C1 segment of cervical spinal cord (tissue), 14 donors: ENCODE measurements at regions not wholly inside any gene's neighbourhood (a gene's known extent, or its start where the extent isn't known, plus 50 kb on each side); places are given as distances from the start of the nearest gene placed in this dataset.
A peak's percentile ranks its signal among the peaks of the same experiment; 100 is the strongest.

Source experiments
- DNase-seq, 14 donors: peaks; one replicate each; lab custom pipeline; 2025; lab: John Stamatoyannopoulos, UW

DNA sequence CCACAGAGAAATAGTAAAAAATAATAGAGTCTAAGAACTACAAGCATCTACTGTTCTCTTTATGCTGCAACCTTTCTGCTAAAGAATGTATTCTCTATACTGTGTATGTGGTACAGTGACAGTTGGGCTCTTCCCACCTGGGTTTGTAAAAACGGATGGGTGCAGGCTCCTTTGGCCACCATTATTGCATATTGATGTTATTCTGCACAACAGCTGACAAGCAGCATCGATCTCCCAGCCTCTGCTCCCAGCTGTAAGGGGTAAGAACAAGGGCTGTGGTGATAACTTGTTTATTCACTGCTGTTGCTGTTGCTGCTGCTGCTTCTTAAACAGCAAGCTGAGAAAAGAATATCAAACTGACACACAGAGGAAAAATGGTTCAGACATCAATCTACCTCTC is 56.1 kb downstream of the KCNRG start:
- DNase-seq = peak in 1 of 14 donors; percentile 5

DNA sequence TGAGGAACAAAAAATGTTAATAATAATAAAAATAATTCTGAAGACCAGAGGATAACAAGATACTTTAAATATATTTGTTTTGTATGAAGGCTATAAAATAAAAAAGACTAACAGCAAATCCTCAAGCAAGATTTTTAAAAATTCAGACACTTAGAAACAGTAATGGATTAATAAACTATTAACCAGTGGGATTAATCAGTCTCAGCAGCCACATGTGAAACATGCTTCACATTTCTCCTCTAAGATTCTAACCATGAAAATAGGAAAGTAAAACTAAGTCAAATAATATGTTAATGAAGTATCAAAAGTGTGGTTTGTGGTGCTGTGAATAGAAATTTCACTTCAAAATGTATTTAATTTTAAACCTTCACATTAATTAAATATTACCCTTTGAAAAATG is 57.4 kb downstream of the KCNRG start:
- no peak for DNase-seq

DNA sequence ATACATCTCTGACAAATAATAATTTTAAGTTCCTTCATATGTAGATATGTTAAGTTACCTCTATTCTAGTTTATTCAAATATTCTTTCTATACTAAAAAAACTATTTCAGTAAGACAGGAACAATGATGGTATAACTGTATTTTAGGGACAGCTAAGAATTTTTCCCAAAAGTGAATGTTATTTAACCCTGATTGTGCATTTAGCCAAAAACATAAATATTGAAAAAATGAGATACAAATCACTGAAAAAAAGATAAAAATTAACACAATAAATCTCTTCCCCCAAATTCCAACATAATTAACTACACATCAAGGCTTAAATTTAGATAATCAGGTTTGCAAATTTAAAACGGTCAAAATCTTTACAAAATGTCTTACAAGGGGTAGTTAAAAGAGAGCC is 58.1 kb downstream of the KCNRG start:
- DNase-seq = no peak

DNA sequence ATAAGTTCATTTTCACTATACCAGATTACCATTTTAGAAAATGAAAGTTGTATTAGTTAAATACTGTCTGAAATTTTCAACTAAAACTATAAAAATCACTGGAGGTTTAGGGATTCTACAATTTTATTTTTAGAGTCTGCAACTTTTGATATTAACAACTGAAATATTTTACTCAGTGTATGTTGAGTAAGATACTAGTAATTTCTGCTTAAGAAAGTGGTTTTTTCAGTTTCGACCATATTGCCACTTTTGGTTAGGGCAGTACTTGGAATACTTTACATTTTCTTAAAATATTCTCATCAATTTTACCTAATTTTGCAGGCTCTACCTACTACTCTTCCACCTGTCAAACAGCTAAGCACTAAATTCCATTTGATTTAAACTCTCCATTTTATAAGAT is 59.6 kb downstream of the KCNRG start:
- DNase-seq = no peak

DNA sequence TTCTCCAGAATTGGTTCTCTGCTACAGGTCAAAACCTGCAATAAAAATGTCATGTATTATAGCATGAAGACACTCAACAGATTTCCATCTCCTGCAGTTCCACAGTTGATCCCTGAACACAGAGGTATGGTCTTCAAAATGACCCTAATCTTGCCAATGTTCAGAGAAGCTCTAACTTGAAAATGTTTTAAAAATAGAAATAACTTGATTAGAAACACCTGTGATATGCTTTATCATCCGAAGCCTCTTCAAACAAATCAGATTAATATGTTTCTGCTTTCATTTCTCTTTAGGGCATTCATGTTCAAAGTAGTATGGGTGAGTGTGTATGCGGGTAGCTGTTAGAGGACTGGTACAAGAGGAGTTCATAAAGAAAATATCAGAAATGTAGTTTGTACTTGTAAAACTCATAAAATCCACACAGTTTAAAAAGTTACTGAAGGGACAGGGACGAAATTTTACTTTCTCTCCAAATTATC is 60.4 kb downstream of the KCNRG start:
- no peak for DNase-seq

DNA sequence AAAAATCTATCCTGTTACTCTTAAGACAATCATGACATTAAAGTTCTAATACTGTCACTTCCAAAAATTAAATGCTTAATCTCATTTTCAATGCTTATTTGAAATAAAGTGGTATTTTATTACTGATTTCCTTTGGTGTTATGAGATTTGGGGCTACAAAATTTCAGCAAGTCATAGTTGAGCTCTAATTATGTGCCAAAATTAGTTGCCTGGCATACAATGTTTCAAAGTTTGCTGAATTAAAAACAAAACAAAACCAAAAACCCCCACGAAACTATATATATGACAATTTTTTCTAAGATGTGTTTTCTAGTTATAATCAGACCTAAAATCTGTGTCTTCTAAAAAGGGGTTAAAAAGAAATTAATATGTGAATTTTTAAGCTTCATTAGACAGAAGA is 62.2 kb downstream of the KCNRG start:
- DNase-seq = no peak

DNA sequence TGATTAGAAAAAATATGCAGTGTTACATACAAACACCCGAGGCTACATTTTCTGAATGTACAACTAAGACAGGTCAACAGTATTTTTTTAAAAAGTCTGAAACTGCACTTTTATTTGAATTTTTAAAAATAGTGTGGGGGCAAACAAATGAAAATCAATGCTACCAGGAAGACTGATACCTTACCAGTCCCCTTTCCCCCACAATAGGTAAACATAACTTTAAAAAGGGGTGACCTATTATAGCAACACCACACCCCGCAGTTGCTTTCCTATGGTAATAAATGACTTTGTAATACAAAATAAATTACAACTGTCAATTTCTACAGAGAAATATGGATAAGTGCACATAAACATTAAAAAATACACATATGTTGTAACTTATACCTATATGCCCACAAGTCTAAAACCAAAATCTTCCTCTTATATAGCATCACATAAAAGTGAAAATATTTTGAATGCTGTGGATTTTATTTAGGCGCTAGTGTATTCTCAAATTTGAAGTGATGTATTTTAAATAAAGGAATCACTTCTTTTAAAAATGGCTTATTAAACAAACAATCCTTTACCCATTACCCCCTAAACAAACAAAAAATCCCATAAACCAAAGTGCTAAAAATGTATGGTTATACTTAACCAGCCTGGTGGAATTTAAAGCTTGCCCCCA is 63.1 kb downstream of the KCNRG start:
- no peak for DNase-seq

DNA sequence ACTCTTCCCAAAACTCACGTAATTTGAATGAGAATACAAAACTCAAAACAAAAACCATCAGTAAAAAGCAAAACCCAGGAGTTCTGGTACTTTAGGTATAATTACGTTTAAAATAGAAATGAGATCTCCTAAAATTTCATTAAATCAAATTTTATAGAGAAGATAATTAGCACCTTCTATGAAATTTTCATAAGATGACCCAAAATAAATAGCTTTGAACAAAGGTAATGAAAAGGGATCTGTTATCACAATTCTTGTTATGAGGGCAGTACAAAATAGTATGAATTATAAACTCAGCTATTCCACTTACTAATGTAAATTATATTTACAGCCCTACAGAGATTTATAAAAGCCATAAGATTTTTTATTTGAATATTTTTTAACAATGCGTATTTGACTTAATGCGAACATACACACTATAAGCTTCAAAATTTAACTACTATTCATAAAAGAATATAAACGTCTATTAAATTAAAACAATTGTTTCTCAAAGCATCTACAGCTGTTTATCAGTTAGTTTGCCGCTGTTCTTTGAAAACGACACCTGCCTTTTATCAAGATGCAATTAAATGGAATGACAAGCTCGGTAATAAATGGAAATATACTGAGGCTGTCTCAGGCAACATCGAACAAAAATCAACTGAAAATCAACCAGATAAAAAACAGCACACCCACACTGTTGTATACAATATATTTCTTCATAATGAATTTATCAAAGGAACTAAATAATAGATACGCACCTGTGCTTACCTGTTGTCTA is 63.8 kb downstream of the KCNRG start:
- no peak for DNase-seq

DNA sequence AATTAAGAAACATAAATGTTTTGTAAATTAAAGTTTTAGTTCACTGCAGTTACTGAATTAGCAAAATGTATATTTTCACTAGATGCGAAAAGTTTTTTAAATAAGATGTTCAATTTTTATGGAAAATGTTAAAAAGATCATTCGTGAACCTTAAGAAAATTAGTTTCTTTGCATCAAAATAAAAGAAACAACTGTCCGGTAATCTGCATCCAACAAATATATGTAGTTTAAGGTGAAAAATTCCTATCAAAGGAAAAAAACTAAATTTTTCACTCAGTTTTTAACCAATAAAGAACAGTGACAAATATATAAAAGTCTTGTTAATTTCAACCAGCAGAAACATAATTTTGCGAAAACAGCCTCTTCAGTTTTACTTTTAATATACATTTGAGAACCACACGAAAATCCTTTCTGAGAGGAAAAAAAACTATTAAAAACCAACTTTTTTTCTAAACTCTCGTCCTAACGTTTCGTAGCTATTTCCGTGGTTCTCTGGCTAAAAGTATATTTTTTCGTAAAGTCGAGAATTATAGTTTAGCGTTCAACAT is 64.5 kb downstream of the KCNRG start:
- no peak for DNase-seq

DNA sequence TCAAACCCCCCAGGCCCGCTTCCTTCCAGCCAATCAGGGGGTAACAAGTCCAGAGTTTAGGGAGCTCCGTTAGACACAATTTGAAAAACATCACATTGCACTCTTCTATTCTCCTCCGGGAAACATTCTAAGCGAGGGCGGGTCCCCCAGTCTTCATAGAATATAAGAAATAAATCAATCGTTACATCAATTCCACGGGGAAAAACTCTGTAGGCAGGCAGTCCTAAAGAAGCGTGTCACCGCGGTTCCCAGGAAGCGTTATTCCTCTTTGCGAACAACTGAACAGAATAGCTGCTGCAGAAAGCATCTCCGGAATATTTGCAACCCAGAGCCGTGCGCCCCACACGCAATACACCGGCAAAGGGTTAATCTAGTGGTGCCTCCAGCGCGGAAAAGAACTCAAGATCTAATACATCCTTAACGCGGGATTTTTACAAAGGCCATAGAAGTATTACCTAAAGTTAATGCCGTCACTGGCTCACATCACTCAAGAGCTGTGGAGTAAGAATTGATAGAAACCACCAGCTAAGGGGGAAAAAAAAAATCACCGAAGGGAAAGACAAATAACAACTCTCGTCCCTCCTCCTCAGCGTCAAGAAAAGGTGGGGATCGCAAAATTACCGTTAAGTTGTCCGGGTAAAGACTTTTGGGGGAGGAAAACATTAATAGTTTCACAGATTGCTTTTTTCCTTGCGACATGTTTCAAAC is 65.1 kb downstream of the KCNRG start:
- DNase-seq = peak in 9 of 14 donors; percentile 4 to 63 (median 34)

DNA sequence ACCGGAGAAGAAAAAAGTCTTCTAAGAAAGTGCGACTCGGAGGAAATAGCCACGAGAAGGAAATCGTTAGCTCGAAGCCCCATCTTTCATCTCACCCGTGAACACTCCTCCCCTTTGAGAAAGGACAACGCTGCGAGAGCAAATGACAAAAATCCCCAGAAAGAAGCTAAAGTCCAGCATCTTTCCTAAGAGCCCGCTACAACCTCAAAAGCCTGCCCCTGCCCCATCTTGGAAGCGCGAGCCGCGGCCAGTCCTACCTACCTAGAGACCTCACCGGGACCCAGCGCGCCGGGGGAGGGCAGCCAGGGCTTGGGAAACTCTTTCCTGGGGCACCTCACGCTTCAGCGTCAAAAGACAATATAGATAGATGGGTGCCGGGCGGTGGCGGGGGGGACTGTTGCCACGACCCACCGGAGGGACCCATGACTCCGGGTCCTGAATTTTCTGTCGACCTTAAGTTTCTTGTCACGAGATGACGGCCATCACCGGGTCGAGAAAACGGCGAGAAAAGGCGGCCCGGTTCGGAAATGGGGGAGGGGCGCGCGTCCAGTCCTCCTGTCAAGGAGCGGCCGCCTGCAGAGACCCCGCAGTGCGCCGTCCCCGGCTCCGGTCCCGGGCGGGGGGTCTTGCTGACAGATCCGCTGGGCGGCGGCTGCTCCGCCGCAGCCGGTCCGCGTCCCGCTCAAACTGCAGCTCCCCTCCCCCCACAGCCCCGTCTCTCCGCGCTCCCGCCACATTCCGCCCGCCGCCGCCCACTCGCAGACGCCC is 65.9 kb downstream of the KCNRG start:
- DNase-seq = peak in 8 of 14 donors; percentile 27 to 76 (median 63)

DNA sequence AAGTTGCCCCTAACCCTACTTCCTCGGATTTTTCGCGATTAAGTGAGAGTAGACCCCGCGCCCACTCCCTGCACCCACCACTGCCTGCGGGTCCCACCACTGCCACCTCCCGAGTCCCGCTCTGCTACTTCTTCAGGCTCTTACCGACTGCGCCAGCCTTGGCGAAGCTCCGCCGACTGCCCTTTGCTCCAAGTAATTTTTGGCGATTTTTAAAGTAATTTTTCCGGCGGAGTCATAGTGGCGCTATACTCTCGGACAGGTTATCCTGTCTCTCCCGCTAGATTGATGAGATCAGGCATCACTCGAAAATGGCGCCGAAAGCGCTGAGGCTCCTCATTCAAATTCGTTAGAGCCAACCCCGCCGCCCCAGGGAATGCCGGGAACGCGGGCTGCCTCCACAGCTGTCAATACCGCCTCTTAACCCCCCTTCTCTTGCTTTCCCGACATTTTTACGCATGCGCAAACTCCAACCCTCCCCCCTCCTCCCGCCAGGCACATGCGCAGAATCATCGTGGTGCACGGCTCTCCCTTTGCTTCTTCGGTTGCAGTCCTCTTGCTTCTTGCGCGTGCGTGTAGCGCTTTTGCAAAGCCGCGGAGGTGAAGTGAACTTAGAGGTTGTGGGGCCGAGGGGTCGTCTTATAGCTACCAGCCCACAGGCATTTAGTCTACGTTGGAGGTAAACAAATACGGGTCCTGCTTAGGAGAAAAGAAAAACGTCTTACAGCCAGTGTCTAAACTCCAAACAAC is 66.6 kb downstream of the KCNRG start:
- DNase-seq = peak; percentile 94 to 99 (median 98)

DNA sequence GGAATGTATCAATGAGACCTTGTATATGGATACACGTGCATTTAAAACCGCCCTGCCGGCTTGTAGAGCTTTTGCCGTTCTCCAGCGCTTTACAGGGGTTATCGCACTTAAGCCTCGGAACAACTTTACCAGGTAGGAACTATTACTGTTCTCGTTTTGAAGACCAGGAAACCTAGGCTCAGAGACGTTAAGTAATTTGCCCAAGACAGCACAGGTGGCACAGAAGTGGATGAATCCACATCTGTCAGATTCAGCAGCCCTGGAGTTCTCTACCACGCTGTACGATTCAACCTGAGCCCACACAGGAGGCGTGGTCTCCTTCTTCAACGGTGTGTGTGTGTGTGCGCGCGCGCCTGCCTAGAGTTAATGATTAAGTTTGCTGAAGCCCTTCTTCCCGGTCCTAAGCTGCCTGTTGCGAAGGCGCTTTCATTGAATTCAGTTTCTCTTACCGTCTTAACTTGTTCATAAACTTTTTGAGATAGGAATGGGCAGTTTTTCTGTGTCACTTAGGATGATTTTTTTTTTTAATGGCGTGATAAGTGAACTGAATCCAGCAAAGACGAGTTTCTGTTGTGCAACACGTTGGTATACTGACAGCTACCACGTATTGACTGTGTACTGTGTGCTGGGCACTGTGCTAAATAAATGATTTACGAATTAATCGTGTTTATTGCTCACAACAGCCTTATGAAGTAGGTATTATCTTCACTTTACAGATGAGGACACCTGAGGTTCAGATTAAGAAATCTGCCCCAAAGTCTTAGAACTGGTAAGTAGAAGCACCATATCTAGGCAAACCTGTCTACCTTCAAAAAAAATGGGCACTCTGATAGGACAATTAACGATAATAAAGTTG is 67.4 kb downstream of the KCNRG start:
- peak in 7 of 14 donors; percentile 24 to 59 (median 44) for DNase-seq

DNA sequence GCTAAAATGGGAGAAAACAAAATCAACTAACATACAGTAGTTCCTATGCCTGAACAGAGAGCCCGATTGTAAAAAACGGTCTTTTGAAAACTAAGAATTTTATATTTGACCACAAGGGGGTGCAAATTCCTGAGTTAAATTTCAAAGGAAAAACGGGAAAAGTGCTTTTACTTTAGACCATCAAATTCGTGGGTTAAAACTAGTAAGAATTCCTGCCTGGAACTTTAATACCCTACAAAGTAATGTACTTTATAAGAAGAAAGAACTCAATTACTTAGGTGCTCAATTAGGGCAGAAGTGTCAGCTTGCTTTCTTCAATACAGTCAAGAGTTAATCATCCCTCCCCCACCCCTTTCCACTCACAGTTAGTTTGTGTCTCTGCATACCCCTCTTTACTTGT is 69.8 kb downstream of the KCNRG start:
- DNase-seq = peak in 1 of 14 donors; percentile 48

DNA sequence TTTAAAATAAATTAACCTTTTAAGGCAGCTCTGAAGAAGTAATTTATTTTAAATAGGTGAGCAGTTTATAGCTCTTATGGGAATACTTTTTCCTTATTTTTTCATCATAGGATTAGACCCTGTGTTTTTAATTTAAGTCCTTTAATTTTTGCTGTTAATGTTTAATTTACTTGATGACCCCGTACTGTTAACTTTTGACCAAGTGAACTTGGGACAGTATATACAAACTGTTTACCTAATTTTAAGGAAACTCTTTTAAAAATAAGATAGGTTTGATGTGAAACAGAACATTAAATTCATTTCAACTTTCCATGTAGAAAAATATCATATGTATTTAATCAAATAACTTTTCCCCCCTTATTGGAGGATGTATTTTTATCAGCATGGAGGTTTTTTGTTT is 74.4 kb downstream of the KCNRG start:
- no peak for DNase-seq

DNA sequence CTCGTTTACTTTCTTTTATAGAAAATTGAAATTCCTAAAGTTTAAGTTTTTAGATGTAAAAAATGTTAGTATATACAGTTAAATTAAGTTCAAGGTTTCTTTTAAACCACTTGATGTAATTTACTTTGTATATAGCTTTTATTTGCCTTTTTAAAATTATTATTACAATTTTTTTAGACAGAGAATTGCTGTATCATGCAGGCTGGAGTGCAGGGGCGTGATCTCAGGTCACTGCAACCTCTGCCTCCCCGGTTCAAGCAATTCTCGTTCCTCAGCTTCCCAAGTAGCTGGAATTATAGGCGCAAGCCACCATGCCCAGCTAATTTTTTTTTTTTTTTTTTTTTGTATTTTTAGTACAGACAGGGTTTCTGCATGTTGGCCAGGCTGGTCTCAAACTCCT is 75.0 kb downstream of the KCNRG start:
- no peak for DNase-seq

DNA sequence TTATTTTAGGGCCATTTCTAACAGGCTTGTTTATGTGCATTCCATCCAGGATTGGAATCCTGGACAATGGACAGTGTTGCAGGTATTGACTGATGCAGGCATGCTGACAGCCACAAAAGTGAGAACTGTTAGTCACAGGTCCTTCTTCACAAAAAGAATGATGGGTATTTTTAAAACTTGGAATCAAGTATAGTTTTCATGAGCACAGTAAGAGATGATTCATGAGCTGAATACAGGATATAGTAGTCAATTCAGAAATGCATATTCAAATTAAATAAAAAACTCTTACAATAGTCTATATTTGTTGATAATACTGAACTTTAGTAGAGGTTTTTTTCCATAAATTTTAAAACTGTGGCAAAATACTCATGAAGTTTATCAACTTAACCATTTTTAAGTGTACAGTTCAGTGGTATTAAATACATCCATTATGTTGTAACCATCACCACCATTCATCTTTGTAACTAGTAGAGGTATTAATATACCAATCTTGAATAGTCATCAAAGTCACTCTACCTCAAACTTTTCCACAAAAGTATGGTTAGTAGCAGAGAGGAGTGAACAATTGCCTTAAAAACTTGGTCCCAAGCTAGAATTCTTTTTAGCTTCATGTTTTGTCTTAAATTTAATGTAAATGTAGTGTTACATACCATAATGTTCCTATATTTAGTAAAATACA is 79.5 kb downstream of the KCNRG start:
- no peak for DNase-seq

DNA sequence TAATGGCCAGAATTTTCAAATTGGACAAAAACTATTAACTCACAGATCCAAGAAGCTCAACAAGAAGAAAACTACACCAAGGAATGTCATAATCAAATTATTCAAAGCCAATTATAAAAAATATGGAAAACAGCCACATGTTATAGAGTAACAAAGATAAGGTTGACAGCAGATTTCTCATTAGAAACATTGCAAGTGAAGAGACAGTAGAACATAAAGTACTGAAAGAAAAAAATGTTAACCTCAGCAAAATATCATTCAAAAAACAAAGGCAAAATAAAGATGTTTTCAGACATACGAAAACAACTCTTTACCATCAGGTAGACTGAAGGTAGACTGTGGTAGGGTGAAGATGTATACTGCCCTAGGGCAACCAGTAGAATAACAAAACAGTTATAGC is 83.4 kb downstream of the KCNRG start:
- no peak for DNase-seq

DNA sequence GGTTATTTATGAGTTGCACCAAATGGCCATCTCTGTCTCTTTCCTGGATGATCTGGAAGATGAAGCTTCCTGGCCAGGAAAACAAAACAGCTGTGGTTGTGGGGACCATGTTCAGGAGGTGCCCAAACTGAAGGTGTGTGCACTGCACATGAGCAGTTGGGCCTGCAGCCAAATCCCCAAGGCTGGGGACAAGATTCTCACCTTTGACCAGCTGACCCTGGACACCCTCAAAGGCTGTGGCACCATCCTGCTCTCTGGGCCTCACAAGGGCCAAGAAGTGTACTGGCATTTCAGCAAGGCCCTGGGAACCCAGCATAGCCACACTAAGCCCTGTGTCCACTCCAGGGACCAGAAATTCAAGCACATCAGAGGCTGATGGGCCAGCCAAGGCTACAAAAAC is 84.2 kb downstream of the KCNRG start:
- no peak for DNase-seq
